GM12865 (cell line): ENCODE measurements at regions not wholly inside any gene's neighbourhood (a gene's known extent, or its start where the extent isn't known, plus 50 kb on each side); places are given as distances from the start of the nearest gene placed in this dataset.

Experiments used
- DNase-seq: peaks from one replicate; pipeline ENCODE4 v3.0.0; 2010; ENCODE audit warnings: low read depth
- H3K4me3 ChIP-seq: 2 replicates; pipeline ENCODE4 v1.5.1; 2011; ENCODE audit warnings: mild to moderate bottlenecking, low read depth, low read length, control low read depth
- TF ChIP-seq, protein P1 (sequence below): IDR thresholded peaks from 2 replicates; pipeline ENCODE4 v1.5.1; 2011; ENCODE audit warnings: low read length, control low read depth, low read depth, inconsistent platforms; ENCODE audit not compliant: insufficient read depth; ENCODE audit errors: missing control alignments

DNA sequence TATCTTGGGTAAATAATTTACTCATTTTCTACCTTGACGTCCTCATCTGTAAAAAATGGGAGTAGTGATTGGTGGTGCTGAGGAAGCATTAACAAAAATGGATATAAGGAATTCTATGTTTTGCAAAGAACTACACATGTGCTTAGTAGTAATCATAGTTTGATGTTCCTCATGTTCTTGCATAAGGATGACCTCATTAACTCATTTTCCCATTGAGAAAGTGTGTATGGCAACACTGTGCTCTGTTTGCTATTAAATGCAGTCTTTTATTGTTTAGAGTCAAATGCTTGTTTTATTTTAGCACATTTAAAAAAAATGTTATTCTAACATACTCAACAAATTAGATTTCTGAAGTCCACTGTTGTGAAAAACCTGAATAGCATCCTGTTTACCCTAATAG is 211.2 kb upstream of the RSPO3 start:
- DNase-seq = no peak
- H3K4me3 ChIP-seq = no peak overlapping the region
- TF ChIP-seq, protein P1, sequence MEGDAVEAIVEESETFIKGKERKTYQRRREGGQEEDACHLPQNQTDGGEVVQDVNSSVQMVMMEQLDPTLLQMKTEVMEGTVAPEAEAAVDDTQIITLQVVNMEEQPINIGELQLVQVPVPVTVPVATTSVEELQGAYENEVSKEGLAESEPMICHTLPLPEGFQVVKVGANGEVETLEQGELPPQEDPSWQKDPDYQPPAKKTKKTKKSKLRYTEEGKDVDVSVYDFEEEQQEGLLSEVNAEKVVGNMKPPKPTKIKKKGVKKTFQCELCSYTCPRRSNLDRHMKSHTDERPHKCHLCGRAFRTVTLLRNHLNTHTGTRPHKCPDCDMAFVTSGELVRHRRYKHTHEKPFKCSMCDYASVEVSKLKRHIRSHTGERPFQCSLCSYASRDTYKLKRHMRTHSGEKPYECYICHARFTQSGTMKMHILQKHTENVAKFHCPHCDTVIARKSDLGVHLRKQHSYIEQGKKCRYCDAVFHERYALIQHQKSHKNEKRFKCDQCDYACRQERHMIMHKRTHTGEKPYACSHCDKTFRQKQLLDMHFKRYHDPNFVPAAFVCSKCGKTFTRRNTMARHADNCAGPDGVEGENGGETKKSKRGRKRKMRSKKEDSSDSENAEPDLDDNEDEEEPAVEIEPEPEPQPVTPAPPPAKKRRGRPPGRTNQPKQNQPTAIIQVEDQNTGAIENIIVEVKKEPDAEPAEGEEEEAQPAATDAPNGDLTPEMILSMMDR = no peak

DNA sequence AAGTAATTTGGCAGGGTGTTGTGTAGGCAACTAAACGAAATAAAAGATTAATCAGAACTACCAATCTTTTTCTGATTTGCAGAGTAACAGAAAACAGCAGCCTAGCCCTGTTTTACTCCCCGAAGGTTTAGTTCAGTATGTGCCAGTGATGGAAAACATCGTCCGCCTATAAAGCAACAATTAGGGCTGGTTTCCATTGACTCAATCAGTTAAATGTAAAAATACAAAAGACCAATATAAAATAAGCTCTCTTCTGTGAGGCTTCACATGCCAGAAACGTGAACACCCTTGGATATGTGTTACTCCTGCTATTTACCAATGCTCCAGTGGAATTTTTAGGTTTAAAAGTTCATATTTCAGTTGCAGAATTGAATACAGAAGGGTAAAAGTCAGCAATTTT is 210.5 kb upstream of the RSPO3 start:
- TF ChIP-seq, protein P1 = no peak
- DNase-seq = no peak
- H3K4me3 ChIP-seq = no peak overlapping the region

DNA sequence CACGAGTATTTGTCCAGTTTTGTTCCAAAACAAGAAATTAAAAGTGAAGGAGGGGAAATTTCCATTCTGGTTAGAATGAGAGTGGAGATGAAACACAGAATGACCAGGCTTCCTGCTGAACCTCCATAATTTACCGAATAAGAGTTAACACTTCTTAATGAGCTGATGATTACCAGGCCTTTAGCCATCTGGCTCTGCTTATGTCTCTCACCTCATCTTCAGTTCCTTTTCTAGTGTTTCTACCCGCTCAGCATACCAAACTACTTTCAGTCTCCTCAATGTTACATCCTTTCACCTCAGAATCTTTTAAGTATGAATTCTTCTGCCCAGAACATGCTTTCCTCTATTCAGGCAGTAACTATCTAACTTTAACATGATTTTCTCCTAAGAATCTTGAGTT is 209.0 kb upstream of the RSPO3 start:
- no peak for DNase-seq
- no peak overlapping the region for H3K4me3 ChIP-seq
- TF ChIP-seq, protein P1 = no peak

DNA sequence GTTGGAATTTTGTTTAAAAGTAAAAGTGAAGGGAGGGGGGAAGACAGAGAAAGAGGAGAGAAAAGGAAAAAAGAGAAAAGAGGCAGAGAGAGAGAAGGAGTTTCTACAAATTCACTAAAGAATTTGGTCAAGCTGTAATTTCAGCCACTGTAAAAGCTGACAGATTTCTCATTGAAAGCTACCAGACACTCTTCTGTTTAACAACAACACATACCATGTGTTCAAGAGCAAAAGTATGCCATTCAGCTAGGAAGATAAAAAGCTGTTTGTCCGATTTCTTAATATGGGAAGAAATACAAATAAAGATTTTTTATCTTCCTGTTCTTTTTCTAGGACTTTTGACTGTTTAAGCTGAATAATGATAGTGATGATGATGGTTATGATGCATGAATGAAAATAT is 204.8 kb upstream of the RSPO3 start:
- TF ChIP-seq, protein P1 = no peak
- no peak for DNase-seq

DNA sequence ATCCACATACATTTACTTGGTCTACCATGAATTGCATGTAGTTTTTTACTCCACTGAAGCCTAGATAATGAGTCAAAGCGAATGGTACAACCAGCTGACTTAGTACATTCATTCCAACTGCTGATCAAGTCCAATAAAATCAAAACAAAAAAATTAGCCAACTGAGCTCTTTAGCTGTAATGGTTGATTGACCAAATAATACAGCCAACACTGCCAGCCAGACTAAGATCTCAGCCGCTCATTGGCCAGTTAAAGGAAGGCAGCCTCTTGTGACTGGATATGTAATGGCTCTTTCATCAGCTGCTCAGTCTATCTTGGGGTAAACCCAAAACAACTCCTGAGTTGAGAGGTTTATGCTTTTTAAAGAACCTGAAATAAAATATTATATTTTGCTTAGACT is 204.3 kb upstream of the RSPO3 start:
- DNase-seq = no peak
- TF ChIP-seq, protein P1 = no peak
- no peak overlapping the region for H3K4me3 ChIP-seq

More for the DNA sequence above, 204.8 kb upstream of the RSPO3 start:
- no peak overlapping the region for H3K4me3 ChIP-seq

DNA sequence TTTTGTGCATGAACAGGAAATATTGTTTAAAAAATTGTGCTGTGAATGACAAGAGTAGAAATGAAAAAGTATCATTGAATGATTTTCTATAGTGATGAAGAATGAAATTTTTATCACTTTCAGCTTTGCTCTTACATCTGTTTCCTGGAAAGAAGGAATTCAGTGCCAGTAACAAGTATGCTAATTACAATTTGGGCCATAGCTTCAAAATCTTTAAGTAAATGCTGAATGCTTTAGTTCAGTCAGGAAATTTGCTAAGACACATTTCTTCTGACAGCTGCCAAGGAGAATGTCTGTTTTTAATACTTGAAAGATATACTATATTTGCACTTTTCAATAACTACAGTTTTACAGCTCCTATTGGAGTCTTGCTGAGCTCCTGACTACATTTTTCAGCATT is 203.7 kb upstream of the RSPO3 start:
- no peak overlapping the region for H3K4me3 ChIP-seq
- TF ChIP-seq, protein P1 = no peak
- DNase-seq = no peak

DNA sequence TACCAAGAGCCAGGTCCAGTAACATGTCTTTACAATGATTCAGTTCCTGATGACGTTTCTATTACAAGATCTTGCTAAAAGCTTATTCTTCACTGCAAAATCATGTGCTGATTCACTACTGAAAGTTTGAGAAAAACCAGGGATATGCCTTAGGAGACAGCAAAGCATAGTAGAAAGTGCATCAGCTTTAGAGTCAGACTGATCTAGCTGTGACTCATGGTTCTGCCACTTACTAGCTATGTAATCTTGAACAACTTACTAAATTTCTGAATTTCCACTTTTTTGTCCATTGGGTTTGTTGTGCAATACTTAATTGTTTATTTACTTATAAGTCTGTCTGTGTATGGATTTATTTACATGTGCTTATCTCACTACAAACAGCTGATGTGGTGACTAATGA is 198.5 kb upstream of the RSPO3 start:
- no peak for DNase-seq
- no peak overlapping the region for H3K4me3 ChIP-seq
- TF ChIP-seq, protein P1 = no peak
